HEK293T (cell line): ENCODE measurements at regions not wholly inside any gene's neighbourhood (a gene's known extent, or its start where the extent isn't known, plus 50 kb on each side); places are given as distances from the start of the nearest gene placed in this dataset.
"Not testable (repeated sequence)": the region's sequence is repeated elsewhere in the genome, so short reads cannot be mapped to it uniquely, and the experiment has no call there.

Experiments used
- ARNT ChIP-seq: fragments of 450-650 bp; IDR thresholded peaks from 2 replicates; pipeline ENCODE4 v1.6.1; 2017; ENCODE audit warnings: mild to moderate bottlenecking
- BHLHE40 ChIP-seq: fragments of 450-650 bp; IDR thresholded peaks from 2 replicates; pipeline ENCODE4 v1.6.1; 2016; ENCODE audit warnings: mild to moderate bottlenecking, moderate library complexity, borderline replicate concordance
- FOXA1 ChIP-seq: fragments of 450-650 bp; IDR thresholded peaks from 2 replicates; pipeline ENCODE4 v1.6.1; 2016; ENCODE audit warnings: mild to moderate bottlenecking
- FOXK2 ChIP-seq: fragments of 450-650 bp; IDR thresholded peaks from 2 replicates; pipeline ENCODE4 v1.6.1; 2016; ENCODE audit warnings: mild to moderate bottlenecking
- LEF1 ChIP-seq: fragments of 450-650 bp; IDR thresholded peaks from 2 replicates; pipeline ENCODE4 v1.6.1; 2017; ENCODE audit warnings: mild to moderate bottlenecking, borderline replicate concordance
- SUZ12 ChIP-seq: fragments of 450-650 bp; IDR thresholded peaks from 2 replicates; pipeline ENCODE4 v1.6.1; 2016; ENCODE audit warnings: mild to moderate bottlenecking
- ZNF384 ChIP-seq: fragments of 450-650 bp; IDR thresholded peaks from 2 replicates; pipeline ENCODE4 v1.6.1; 2016

DNA sequence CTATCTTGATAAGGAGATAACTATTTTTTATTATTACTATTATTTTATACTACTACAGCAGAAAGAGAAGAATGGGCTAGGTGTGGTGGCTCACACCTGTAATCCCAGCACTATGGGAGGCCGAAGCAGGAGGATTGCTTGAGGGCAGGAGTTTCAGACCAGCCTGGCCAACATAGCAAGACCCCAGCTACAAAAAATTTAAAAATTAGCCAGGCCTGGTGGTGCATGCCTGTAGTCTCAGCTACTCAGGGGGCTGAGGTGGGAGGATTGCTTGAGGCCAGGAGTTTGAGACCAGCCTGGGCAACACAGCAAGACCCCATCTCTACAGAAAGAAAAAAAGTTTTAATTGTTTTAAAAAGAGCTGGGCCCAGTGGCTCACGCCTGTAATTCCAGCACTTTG lies 58.9 kb upstream of the CUX1 start:
- TF ChIP-seq ZNF384, BHLHE40, SUZ12, FOXA1, ARNT, FOXK2, LEF1: not testable (repeated sequence)
